ENCODE measurements at regions not wholly inside any gene's neighbourhood (a gene's known extent, or its start where the extent isn't known, plus 50 kb on each side); places are given as distances from the start of the nearest gene placed in this dataset.
A peak's percentile ranks its signal among the peaks of the same experiment; 100 is the strongest.

DNA sequence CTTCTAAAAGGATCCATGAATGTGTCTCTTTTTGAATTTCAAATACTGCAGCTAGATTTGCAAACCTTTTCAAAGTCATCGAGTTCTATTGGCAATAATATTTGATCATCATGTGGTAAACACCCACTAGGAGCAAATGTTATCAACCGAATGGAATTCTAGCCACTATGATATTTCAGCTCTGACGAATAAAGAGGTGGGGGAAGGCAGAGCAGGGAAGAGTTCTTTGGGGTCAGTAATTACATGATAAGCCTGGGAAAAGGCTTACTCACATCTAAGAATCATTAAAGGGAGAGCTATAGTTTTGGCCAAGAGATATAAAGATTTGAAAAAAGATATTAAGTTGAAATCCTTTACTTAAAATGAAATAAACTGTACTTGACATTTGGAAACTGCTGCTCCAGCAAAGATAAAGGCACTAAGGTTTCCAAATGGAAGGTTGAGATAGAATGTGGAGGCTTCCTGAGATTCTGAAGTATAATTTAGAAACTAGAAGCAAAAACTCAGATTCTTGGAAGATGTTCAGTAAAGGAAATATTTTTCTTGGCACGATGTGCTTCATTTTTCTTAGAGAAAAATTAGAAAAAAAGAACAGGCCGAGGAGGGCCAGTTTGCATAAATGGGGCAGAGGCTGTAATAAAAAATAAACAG lies 104.7 kb upstream of the ARHGAP28 start (continued):
- TF ChIP-seq JARID2 (CRISPR knock-in tag; IDR thresholded peaks at IDR 0.05; ENCODE audit: insufficient replicate concordance) = no peak
- TF ChIP-seq, protein P1, sequence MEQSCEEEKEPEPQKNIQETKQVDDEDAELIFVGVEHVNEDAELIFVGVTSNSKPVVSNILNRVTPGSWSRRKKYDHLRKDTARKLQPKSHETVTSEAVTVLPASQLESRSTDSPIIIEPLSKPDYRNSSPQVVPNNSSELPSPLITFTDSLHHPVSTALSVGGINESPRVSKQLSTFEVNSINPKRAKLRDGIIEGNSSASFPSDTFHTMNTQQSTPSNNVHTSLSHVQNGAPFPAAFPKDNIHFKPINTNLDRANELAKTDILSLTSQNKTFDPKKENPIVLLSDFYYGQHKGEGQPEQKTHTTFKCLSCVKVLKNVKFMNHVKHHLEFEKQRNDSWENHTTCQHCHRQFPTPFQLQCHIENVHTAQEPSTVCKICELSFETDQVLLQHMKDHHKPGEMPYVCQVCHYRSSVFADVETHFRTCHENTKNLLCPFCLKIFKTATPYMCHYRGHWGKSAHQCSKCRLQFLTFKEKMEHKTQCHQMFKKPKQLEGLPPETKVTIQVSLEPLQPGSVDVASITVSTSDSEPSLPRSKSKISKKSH (CRISPR knock-in tag; IDR thresholded peaks at IDR 0.05; ENCODE audit: borderline replicate concordance) = no peak

GRCh38 chr18:6625481-6625880 lies 104.0 kb upstream of the ARHGAP28 start:
- intact Hi-C loops (cut with micrococcal nuclease; ENCODE audit: unreplicated experiment) = no loop called here
- DNase-seq (ENCODE audit: low spot score) (no peak), FAIRE-seq (no peak), ATAC-seq (no peak)
- BruUV-seq (replicated peaks) = no TSS peak
- in situ Hi-C loops (cut with HindIII; ENCODE audit: extremely low pct_ligation_motif_present, low pct_unique_long_range_greater_than_20kb) = no loop called here
- Histone ChIP-seq H2AFZ (ENCODE audit: low read length) (no peak overlapping the region), H3K9ac (ENCODE audit: insufficient read depth, low read depth, low read length) (no peak overlapping the region), H3K4me2 (ENCODE audit: low read depth, low read length) (no peak overlapping the region), H3K4me1 (ENCODE audit: insufficient read depth, low read length) (no peaks in the 10 kb centered on the region), H3K9me3 (ENCODE audit: low read length) (no peaks in the 10 kb centered on the region), H3K36me3 (replicated peaks in 1 of 2; ENCODE audit: control insufficient read depth in 1 of 2, insufficient read depth in 2 of 2, low read length in 2 of 2) (no peaks in the 10 kb centered on the region), H3K27me3 (ENCODE audit: control insufficient read depth in 1 of 2, insufficient read depth in 2 of 2, low read length in 2 of 2) (peaks cover 0 to 9% of the 10 kb centered on the region in 2 experiments; a peak in 2 of 5 replicates), H3K27ac (ENCODE audit: extremely low read length, insufficient read depth, low read length) (no peak overlapping the region), H4K20me1 (ENCODE audit: insufficient read depth, low read length) (no peaks in the 10 kb centered on the region), H3K4me3 (replicated peaks in 1 of 3; ENCODE audit: insufficient read depth in 1 of 3, low read depth in 2 of 3, low read length in 3 of 3) (no peak overlapping the region), H3K79me2 (ENCODE audit: insufficient read depth, low read length) (no peaks in the 10 kb centered on the region)
- ChIA-PET POLR2A (no interaction called here), CTCF (ENCODE audit: low intra/inter-chr PET ratio, low total read pairs) (no interaction called here)
- TF ChIP-seq HOXA9 (CRISPR knock-in tag; IDR thresholded peaks at IDR 0.05; ENCODE audit: borderline replicate concordance) (no peak), PHF5A (CRISPR knock-in tag; IDR thresholded peaks at IDR 0.05; ENCODE audit: low read depth, unreplicated experiment) (no peak), ARNT2 (CRISPR knock-in tag; IDR thresholded peaks at IDR 0.05; ENCODE audit: low read depth) (no peak), ZNF747 (CRISPR knock-in tag; IDR thresholded peaks at IDR 0.05; ENCODE audit: borderline replicate concordance) (no peak)
- TF ChIP-seq, protein P2, sequence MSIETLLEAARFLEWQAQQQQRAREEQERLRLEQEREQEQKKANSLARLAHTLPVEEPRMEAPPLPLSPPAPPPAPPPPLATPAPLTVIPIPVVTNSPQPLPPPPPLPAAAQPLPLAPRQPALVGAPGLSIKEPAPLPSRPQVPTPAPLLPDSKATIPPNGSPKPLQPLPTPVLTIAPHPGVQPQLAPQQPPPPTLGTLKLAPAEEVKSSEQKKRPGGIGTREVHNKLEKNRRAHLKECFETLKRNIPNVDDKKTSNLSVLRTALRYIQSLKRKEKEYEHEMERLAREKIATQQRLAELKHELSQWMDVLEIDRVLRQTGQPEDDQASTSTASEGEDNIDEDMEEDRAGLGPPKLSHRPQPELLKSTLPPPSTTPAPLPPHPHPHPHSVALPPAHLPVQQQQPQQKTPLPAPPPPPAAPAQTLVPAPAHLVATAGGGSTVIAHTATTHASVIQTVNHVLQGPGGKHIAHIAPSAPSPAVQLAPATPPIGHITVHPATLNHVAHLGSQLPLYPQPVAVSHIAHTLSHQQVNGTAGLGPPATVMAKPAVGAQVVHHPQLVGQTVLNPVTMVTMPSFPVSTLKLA (IDR thresholded peaks at IDR 0.05) = peak; percentile 33; the same call in 1 of the 2 replicates
- WGBS (ENCODE audit: low lambda C conversion rate) = 2% methylated on average over 3 of the region's 3 CpGs
